ENCODE measurements at regions not wholly inside any gene's neighbourhood (a gene's known extent, or its start where the extent isn't known, plus 50 kb on each side); places are given as distances from the start of the nearest gene placed in this dataset.

GRCh38 chr2:107775791-107776190 lies 50.9 kb upstream of the RGPD4 start:
- no peak for TF ChIP-seq CTCF (IDR thresholded peaks at IDR 0.05; ENCODE audit: low read depth, low read length, missing control alignments)
- no peak overlapping the region for H3K4me3 ChIP-seq (ENCODE audit: low read depth, low read length)
- in situ Hi-C loops (cut with HindIII; ENCODE audit: low sequenced_read_pairs): no loop called here
- no peak for DNase-seq (ENCODE audit: low read depth)

GRCh38 chr2:107776362-107776761 lies 50.3 kb upstream of the RGPD4 start:
- no peak for DNase-seq (ENCODE audit: low read depth)
- H3K4me3 ChIP-seq (ENCODE audit: low read depth, low read length): no peak overlapping the region
- in situ Hi-C loops (cut with HindIII; ENCODE audit: low sequenced_read_pairs): no loop called here
- no peak for TF ChIP-seq CTCF (IDR thresholded peaks at IDR 0.05; ENCODE audit: low read depth, low read length, missing control alignments)

Data from astrocyte of the cerebellum (primary cell).